Hepatocyte (in vitro differentiated cells): ENCODE measurements at regions not wholly inside any gene's neighbourhood (a gene's known extent, or its start where the extent isn't known, plus 50 kb on each side); places are given as distances from the start of the nearest gene placed in this dataset.

Experiments
- EZH2 ChIP-seq: fragments of 200-600 bp; sonication (generic); IDR thresholded peaks from 2 replicates; pipeline ENCODE4 v1.6.1; 2016; ENCODE audit warnings: antibody characterized with exemption, mild to moderate bottlenecking, borderline replicate concordance
- EZH2phosphoT487 ChIP-seq: fragments of 200-600 bp; sonication (generic); IDR thresholded peaks from one replicate; pipeline ENCODE4 v1.6.1; 2018; ENCODE audit warnings: antibody characterized with exemption, mild to moderate bottlenecking, low read depth, moderate library complexity; ENCODE audit not compliant: unreplicated experiment, severe bottlenecking
- TF ChIP-seq, protein P1 (sequence below): fragments of 200-600 bp; sonication (generic); IDR thresholded peaks from 2 replicates; pipeline ENCODE4 v1.5.1; 2016; ENCODE audit warnings: antibody characterized with exemption, mild to moderate bottlenecking; ENCODE audit not compliant: poor library complexity

DNA sequence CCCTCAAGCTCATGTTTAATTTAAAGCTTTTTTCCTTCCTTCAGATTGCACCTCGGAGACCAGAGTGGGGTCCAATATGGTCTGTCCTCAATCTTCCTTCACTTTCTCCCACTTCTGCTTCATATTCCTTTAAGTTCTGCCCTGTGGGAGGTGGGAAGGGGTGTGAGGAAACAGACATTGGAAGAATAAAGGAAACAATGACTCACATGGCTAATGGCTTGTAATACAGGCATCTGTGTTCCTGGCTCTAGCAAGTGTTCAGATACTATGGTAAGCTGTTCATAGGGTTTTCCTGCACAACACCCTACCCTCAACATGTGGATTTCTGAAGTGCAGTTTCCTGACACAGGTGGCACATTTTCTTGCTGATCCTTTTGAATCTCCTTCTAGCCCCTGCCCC lies 209.5 kb downstream of the PIK3C3 start:
- TF ChIP-seq, protein P1, sequence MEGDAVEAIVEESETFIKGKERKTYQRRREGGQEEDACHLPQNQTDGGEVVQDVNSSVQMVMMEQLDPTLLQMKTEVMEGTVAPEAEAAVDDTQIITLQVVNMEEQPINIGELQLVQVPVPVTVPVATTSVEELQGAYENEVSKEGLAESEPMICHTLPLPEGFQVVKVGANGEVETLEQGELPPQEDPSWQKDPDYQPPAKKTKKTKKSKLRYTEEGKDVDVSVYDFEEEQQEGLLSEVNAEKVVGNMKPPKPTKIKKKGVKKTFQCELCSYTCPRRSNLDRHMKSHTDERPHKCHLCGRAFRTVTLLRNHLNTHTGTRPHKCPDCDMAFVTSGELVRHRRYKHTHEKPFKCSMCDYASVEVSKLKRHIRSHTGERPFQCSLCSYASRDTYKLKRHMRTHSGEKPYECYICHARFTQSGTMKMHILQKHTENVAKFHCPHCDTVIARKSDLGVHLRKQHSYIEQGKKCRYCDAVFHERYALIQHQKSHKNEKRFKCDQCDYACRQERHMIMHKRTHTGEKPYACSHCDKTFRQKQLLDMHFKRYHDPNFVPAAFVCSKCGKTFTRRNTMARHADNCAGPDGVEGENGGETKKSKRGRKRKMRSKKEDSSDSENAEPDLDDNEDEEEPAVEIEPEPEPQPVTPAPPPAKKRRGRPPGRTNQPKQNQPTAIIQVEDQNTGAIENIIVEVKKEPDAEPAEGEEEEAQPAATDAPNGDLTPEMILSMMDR = no peak
- TF ChIP-seq EZH2phosphoT487 = no peak
- TF ChIP-seq EZH2 = no peak
